ENCODE measurements at regions not wholly inside any gene's neighbourhood (a gene's known extent, or its start where the extent isn't known, plus 50 kb on each side); places are given as distances from the start of the nearest gene placed in this dataset.

DNA sequence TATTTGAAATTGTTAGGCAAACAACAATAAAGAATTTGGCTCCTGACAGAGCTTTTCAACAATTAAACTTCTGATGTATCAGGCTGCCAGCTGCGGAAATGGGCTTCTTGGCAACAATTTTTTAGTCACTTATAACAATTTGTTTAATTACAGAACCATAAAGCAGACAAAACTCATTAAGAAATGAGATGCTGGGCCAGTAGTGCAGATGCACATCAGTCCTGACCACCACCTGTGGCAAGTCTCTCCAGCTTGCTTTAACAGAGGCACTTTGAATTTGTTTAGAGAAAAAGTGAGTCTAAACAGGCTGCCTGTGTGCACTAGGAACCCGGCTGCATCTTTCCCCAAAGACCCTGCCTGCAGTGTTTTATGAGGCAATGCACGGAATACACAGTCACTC lies 1124.4 kb downstream of the NXPH1 start:
- H3K4me1 ChIP-seq (ENCODE audit: control insufficient read depth in 1 of 2, insufficient read depth in 2 of 2, low read length in 2 of 2): no peaks in the 10 kb centered on the region
- WGBS (ENCODE audit: insufficient coverage): no CpG with 5 or more reads among the region's 3 CpGs

DNA sequence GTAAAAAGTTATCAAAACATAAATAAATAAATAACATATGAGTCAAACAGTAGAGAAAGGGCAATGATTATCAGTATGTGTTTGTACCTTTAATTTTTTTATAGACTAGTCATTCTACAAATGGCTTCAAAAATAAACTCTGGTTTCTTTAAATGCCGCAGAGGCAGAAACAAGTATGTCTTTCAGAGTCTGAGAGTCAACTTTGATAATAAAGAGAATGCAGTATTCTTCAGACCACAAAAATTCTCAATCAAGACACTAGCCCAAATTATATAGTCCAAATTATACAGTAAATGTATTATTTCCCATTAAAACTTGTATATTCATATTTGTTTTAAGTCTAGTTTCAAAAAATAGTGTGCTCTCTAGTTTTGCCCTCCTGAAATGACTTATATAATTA lies 1142.3 kb downstream of the NXPH1 start:
- Mint-ChIP-seq H3K27ac (no peak overlapping the region), H3K27me3 (ENCODE audit: low read depth in 3 of 3) (no peaks in the 10 kb centered on the region), H3K36me3 (no peaks in the 10 kb centered on the region), H3K4me3 (no peak overlapping the region), H3K9me3 (peaks cover 0 to 5% (median 0%) of the 10 kb centered on the region in 7 donors), H3K4me1 (no peaks in the 10 kb centered on the region)
- H3K9ac ChIP-seq (ENCODE audit: insufficient read depth, low read length, poor library complexity, severe bottlenecking): no peak overlapping the region
- intact Hi-C loops (cut with micrococcal nuclease): no loop called here
- no peaks in the 10 kb centered on the region for H3K9me3 ChIP-seq (replicated peaks in 1 of 2; ENCODE audit: control insufficient read depth in 1 of 2, insufficient read depth in 1 of 2, low read length in 2 of 2)
- no peak for DNase-seq
- no peaks in the 10 kb centered on the region for H4K20me1 ChIP-seq (ENCODE audit: insufficient read depth, low read length)
- no peak overlapping the region for H3K4me2 ChIP-seq (replicated peaks; ENCODE audit: extremely low read depth, low read length, poor library complexity, severe bottlenecking)
- no peaks in the 10 kb centered on the region for H3K27me3 ChIP-seq (ENCODE audit: control insufficient read depth in 2 of 2, insufficient read depth in 2 of 2, low read length in 2 of 2)
- no peaks in the 10 kb centered on the region for H3K79me2 ChIP-seq (ENCODE audit: insufficient read depth, low read length)
- WGBS (ENCODE audit: insufficient coverage): no CpG with 5 or more reads among the region's 1 CpG
- TF ChIP-seq, protein P1, sequence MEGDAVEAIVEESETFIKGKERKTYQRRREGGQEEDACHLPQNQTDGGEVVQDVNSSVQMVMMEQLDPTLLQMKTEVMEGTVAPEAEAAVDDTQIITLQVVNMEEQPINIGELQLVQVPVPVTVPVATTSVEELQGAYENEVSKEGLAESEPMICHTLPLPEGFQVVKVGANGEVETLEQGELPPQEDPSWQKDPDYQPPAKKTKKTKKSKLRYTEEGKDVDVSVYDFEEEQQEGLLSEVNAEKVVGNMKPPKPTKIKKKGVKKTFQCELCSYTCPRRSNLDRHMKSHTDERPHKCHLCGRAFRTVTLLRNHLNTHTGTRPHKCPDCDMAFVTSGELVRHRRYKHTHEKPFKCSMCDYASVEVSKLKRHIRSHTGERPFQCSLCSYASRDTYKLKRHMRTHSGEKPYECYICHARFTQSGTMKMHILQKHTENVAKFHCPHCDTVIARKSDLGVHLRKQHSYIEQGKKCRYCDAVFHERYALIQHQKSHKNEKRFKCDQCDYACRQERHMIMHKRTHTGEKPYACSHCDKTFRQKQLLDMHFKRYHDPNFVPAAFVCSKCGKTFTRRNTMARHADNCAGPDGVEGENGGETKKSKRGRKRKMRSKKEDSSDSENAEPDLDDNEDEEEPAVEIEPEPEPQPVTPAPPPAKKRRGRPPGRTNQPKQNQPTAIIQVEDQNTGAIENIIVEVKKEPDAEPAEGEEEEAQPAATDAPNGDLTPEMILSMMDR (IDR thresholded peaks at IDR 0.05): no peak
- no peaks in the 10 kb centered on the region for H3K36me3 ChIP-seq (replicated peaks in 1 of 2; ENCODE audit: control insufficient read depth in 1 of 2, insufficient read depth in 2 of 2, low read length in 2 of 2)
- H3K4me3 ChIP-seq (replicated peaks in 1 of 3; ENCODE audit: low read depth in 2 of 3, low read length in 3 of 3): no peak overlapping the region
- H3K27ac ChIP-seq (ENCODE audit: low read depth in 1 of 2, low read length in 2 of 2): no peak overlapping the region
- no peak overlapping the region for H2AFZ ChIP-seq (ENCODE audit: insufficient read depth, low read depth, low read length, poor library complexity, severe bottlenecking)
- H3K4me1 ChIP-seq (ENCODE audit: control insufficient read depth in 1 of 2, insufficient read depth in 2 of 2, low read length in 2 of 2): no peaks in the 10 kb centered on the region

More for the DNA sequence above, 1124.4 kb downstream of the NXPH1 start:
- Histone ChIP-seq H3K36me3 (replicated peaks in 1 of 2; ENCODE audit: control insufficient read depth in 1 of 2, insufficient read depth in 2 of 2, low read length in 2 of 2) (no peaks in the 10 kb centered on the region), H3K9me3 (replicated peaks in 1 of 2; ENCODE audit: control insufficient read depth in 1 of 2, insufficient read depth in 1 of 2, low read length in 2 of 2) (peaks cover 4 to 7% of the 10 kb centered on the region in 2 donors), H3K27ac (ENCODE audit: low read depth in 1 of 2, low read length in 2 of 2) (no peak overlapping the region), H3K27me3 (ENCODE audit: control insufficient read depth in 2 of 2, insufficient read depth in 2 of 2, low read length in 2 of 2) (no peaks in the 10 kb centered on the region), H2AFZ (ENCODE audit: insufficient read depth, low read depth, low read length, poor library complexity, severe bottlenecking) (no peak overlapping the region), H3K9ac (ENCODE audit: insufficient read depth, low read length, poor library complexity, severe bottlenecking) (no peak overlapping the region), H3K4me2 (replicated peaks; ENCODE audit: extremely low read depth, low read length, poor library complexity, severe bottlenecking) (no peak overlapping the region), H3K4me3 (replicated peaks in 1 of 3; ENCODE audit: low read depth in 2 of 3, low read length in 3 of 3) (no peak overlapping the region), H4K20me1 (ENCODE audit: insufficient read depth, low read length) (no peaks in the 10 kb centered on the region), H3K79me2 (ENCODE audit: insufficient read depth, low read length) (no peaks in the 10 kb centered on the region)
- TF ChIP-seq, protein P1 (IDR thresholded peaks at IDR 0.05): no peak
- Mint-ChIP-seq H3K36me3 (no peaks in the 10 kb centered on the region), H3K4me3 (no peak overlapping the region), H3K27ac (no peak overlapping the region), H3K27me3 (ENCODE audit: low read depth in 3 of 3) (no peaks in the 10 kb centered on the region), H3K4me1 (no peaks in the 10 kb centered on the region), H3K9me3 (peaks cover 0 to 5% (median 0%) of the 10 kb centered on the region in 7 donors)
- intact Hi-C loops (cut with micrococcal nuclease): no loop called here
- no peak for DNase-seq
